ENCODE measurements at regions not wholly inside any gene's neighbourhood (a gene's known extent, or its start where the extent isn't known, plus 50 kb on each side); places are given as distances from the start of the nearest gene placed in this dataset.
"Not testable (repeated sequence)": the region's sequence is repeated elsewhere in the genome, so short reads cannot be mapped to it uniquely, and the experiment has no call there.

GRCh38 chr7:68899156-68899555 lies 699.1 kb upstream of the AUTS2 start:
- not testable (repeated sequence) for TF ChIP-seq CTCF (conservative IDR thresholded peaks at IDR 0.05 in 1 of 2, IDR thresholded peaks at IDR 0.05 in 1 of 2; ENCODE audit: low read depth in 1 of 2, low read length in 2 of 2); EZH2 (IDR thresholded peaks at IDR 0.05; ENCODE audit: low read length, missing control alignments)

All from fibroblast of lung (primary cell).